Globus pallidus (tissue), 1 donor: ENCODE measurements at regions not wholly inside any gene's neighbourhood (a gene's known extent, or its start where the extent isn't known, plus 50 kb on each side); places are given as distances from the start of the nearest gene placed in this dataset.

ENCODE experiments used
- DNase-seq: peaks from one replicate; pipeline ENCODE4 v3.0.0-alpha.2; 2015; ENCODE audit warnings: low spot score

GRCh38 chr2:230642966-230643365 is 69.7 kb upstream of the CAB39 start:
- no peak for DNase-seq

- peak; percentile 42 for DNase-seq
Measured at GRCh38 chr2:230643576-230644291, 68.9 kb upstream of the CAB39 start.

DNA sequence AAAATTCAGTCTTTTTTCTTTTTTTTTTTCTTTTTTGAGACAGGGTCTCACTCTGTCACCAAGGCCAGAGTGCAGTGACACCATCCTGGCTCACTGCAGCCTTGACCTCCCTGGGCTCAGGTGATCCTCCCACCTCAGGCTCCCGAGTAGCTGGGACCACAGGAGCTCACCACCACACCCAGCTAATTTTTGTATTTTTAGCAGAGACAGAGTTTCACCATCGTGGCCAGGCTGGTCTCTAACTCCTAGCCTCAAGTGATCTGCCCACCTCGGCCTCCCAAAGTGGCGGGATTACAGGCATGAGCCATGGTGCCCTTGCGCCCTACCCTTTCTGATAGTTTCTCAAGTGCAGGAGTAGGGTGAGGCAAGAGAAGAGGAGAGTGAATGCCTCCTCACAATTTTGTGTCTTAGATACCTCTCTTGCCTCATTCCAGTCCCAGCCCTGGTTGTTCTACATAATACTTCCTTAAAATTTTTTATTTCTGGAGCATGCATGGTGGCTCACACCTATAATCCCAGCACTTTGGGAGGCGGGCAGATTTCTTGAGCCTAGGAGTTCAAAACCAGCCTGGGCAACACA is 68.2 kb upstream of the CAB39 start:
- no peak for DNase-seq

DNA sequence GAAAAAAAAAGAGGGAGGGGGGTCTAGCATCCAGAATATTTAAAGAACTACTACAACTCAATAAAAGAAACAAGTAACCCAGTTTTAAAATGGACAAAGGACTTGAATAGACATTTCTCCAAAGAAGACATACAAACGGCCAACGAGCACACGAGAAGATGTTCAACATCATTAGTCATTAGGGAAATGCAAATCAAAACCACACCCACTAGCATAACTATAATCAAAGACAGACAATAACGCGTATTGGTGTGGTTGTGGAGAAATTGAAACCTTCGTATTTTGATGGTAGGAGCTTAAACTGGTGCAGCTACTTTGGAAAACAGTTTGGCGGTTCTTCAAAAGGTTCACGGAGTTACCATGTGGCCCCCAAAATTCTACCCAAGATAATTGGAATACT is 64.3 kb upstream of the CAB39 start:
- no peak for DNase-seq

- no peak for DNase-seq
Measured at GRCh38 chr2:230650585-230651137, 62.0 kb upstream of the CAB39 start.

DNA sequence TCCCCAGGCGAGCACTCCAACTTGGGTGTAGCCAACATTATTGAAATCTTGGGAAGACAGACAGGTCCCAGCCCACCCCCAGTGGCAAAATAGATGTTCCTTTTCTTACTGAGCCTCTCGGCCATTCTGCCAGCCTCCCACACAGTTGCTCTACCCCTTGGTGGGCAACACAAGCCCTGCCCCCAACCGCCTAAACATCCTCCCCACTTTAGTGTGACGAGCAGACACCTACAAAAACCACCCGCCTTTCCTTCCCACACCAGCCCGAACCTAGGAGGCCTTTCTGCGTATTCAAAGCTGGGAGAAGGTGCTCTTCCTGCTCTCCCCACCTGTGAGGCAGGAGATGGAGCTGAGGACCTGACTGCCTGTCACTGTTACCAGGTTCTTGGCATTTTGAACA is 58.6 kb upstream of the CAB39 start:
- no peak for DNase-seq

DNA sequence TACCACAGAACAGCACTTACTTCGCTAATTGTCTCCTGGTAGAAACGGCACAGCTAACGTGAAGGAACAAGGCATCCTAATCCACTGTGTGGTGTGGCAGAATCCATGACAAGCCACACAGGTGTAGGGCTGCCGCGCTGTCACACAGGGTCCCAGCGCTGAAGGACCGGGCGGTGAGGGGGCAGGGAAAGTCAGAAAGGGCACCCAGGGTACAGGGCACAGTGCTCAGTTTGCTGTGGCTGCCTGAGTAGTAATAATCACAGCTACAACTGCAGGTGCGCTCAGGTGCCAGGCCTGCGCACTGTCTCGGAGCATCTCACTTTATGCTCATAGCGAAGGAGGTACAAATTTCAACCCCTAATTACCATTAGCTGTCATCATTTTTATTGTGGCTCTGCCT is 55.2 kb upstream of the CAB39 start:
- no peak for DNase-seq

GRCh38 chr2:230657906-230658305 is 54.7 kb upstream of the CAB39 start:
- DNase-seq: no peak

DNA sequence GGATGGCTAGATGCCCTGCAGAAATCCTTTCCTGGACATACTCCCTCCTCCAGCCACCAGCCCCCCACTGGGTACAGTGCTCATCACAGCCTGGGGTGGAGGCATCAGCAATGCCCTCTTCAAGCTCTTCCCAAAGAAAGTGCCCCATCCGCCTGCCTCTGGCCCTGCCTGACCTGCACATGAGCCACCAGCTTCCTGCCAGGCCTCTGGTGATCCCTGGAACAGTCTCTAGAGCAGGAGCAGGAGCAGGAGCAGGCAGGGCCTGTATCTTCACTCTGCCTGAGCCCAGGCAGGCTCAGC is 54.1 kb upstream of the CAB39 start:
- DNase-seq: no peak

- no peak for DNase-seq
Measured at GRCh38 chr2:230658877-230659652, 53.6 kb upstream of the CAB39 start.

DNA sequence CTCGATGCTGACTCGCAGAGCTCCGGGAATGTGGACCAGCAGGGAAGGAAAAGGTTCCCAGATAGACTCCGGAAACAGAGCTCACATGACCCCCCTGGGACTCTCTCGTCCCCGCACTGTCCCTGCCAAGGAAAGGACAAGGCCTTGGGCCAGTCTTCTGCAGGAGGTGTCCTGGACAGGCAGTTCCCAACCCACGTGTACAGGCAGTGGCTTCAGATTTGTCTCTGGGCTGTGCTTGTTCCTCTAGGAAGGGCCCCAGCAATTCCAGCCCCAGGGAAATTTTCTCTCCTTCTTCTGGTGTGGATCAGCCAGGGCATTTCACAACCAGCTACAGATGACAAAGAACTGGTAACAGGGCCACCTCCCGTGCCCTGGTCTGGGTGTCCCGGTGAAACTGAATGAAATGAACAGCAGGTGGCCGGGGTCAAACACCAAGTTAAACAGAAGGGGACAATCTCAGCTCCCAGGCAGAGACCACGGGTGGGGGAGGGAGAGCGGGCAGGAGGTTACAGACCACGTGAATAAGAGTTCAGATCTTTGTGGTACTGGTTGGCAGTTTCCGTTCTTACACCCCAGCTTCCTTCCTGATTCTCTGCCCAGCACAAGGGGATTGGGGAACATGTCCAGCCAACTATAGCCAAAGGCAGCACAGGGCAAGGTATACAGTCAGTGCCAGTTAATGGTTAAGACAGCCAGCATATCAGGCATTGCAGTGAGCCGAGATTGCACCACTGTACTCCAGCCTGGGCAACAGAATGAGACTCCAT is 52.2 kb upstream of the CAB39 start:
- DNase-seq: peak; percentile 61

GRCh38 chr2:230661072-230661957 is 51.3 kb upstream of the CAB39 start:
- no peak for DNase-seq
